GM12891 (cell line): ENCODE measurements at regions not wholly inside any gene's neighbourhood (a gene's known extent, or its start where the extent isn't known, plus 50 kb on each side); places are given as distances from the start of the nearest gene placed in this dataset.

Experiments used
- DNase-seq: peaks from one replicate; pipeline ENCODE4 v3.0.0; 2011; ENCODE audit warnings: low spot score; ENCODE audit not compliant: insufficient read length
- FAIRE-seq: peaks from 2 replicates; lab custom pipeline; 2011; peaks lifted over from hg19 to GRCh38; lab: Jason Lieb, UNC
- PAX5 ChIP-seq: IDR thresholded peaks from 2 replicates; pipeline ENCODE4 v1.6.1; 2011; ENCODE audit warnings: low read length, moderate library complexity, mild to moderate bottlenecking; ENCODE audit not compliant: insufficient read depth, severe bottlenecking
- POLR2A ChIP-seq: IDR thresholded peaks from 2 replicates; pipeline ENCODE4 v1.6.1; 2011; ENCODE audit warnings: low read depth, low read length, control low read depth
- POLR2AphosphoS5 ChIP-seq: IDR thresholded peaks from 2 replicates; pipeline ENCODE4 v1.6.1; 2011; ENCODE audit warnings: low read depth, low read length, control low read depth
- POU2F2 ChIP-seq: IDR thresholded peaks from 2 replicates; pipeline ENCODE4 v1.6.1; 2011; ENCODE audit warnings: low read depth, mild to moderate bottlenecking, control low read depth, low read length, moderate library complexity
- SPI1 ChIP-seq: IDR thresholded peaks from 2 replicates; pipeline ENCODE4 v1.6.1; 2011; ENCODE audit warnings: low read depth, low read length, control low read depth
- TAF1 ChIP-seq: IDR thresholded peaks from 2 replicates; pipeline ENCODE4 v1.6.1; 2011; ENCODE audit warnings: low read depth, low read length, control low read depth

GRCh38 chr7:11950281-11950680, 118.3 kb upstream of the THSD7A start:
- TF ChIP-seq SPI1 (no peak), POLR2AphosphoS5 (no peak), POU2F2 (no peak), PAX5 (no peak), TAF1 (no peak), POLR2A (no peak)
- no peak for DNase-seq
- no peak for FAIRE-seq

DNA sequence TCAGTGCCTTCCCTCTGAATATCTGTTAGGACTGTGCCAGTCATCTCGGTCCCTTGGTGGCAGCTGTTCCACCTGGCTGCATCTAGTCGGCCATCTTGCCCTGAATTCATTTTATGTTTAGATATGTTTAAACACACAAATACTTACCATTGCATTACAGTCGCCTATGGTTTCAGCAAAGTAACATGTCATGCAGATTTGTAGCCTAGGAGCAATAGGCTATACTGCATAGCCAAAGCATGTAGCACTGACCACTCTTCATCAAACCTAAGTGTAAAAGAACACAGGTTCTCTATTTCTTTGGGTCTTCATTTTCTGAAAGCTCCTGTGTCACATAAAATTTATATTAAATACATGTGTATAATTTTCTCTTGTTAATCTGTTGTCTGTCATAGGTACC, 118.9 kb upstream of the THSD7A start:
- FAIRE-seq (no peak), DNase-seq (no peak)
- TF ChIP-seq POLR2A (no peak), TAF1 (no peak), SPI1 (no peak), POLR2AphosphoS5 (no peak), PAX5 (no peak), POU2F2 (no peak)

DNA sequence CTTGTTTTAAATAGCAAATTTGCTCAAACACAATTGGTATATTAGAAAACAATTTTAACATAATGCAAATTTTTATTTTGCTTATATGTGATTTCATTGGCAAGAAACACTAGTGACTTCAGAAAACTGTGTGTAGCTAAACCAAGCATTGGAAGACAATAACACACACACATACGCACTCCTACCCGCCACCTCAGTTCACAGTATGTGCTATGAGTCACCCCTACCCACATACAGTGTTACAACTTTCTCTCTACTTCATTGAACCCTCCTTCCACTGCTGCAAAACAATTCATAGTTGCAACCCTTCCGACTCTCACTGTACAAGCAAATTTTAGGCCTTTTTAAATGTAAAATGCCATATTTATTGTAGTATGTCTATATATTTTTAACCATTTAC, 119.9 kb upstream of the THSD7A start:
- TF ChIP-seq SPI1 (no peak), POLR2AphosphoS5 (no peak), TAF1 (no peak), POLR2A (no peak)
- DNase-seq (no peak), FAIRE-seq (no peak)

DNA sequence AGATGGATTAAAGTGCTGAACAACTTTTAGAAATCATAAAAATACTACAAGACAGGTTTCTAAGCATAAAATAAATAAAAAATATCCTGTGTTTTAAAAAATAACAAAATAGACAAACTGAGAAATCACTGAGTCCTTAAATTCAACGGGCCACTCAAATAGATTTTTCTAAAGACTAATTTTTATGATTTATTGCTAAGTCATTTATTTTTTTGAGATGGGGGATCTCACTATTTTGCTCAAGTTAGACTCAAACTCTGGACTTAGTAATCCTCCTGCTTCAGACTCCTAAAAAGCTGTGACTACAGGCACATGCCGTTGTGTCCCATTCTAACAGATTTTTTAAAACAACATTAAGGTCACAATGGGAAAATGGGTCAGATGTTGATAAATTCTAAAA, 121.0 kb upstream of the THSD7A start:
- TF ChIP-seq PAX5 (no peak), SPI1 (no peak), POLR2A (no peak), POLR2AphosphoS5 (no peak), TAF1 (no peak), POU2F2 (no peak)
- FAIRE-seq: no peak
- no peak for DNase-seq

DNA sequence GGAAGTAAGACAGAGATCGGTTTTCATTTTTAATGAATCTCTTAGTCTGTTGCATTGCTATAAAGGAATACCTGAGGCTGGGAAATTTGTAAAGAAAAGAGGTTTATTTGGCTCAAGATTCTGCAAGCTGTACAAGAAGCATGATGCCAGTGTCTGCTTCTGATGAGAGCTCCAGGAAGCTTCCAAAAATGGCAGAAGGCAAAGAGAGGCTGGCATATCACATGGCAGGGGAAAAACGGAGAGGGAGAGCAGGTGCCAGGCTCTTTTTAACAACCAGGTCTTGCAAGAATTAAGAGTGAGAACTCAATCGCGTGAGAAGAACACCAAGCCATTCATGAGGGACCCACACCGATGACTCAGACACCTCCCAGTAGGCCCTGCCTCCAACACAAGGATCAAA, 125.0 kb upstream of the THSD7A start:
- DNase-seq (no peak), FAIRE-seq (no peak)
- TF ChIP-seq PAX5: no peak
- TF ChIP-seq POLR2AphosphoS5: no peak
- no peak for TF ChIP-seq TAF1
- no peak for TF ChIP-seq SPI1
- no peak for TF ChIP-seq POLR2A
- TF ChIP-seq POU2F2: no peak

- TF ChIP-seq POU2F2 (no peak), POLR2A (no peak), POLR2AphosphoS5 (no peak), PAX5 (no peak), SPI1 (no peak), TAF1 (no peak)
- DNase-seq: no peak
- no peak for FAIRE-seq
Measured at GRCh38 chr7:11957956-11958355, 126.0 kb upstream of the THSD7A start.

DNA sequence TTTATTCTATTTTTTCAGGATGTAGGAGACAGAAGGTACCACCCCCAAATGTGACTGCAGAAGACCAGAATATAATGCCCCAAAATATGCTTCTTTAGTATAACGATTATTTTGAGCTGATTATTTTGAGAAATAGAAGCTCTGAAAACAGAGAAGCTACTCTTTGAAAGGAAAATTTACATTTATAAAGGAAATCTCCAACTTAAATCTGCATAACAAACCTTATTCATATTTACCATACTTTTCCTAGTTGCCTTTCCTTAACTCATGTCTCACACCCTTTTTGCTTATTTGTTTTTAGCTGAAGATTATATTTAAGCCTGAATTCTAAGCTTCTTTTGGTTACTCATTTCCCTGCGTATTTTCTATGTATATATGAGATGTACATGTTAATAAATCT, 127.1 kb upstream of the THSD7A start:
- no peak for DNase-seq
- no peak for TF ChIP-seq POU2F2
- TF ChIP-seq TAF1: no peak
- TF ChIP-seq SPI1: no peak
- no peak for TF ChIP-seq PAX5
- no peak for TF ChIP-seq POLR2AphosphoS5
- no peak for TF ChIP-seq POLR2A
- no peak for FAIRE-seq

- FAIRE-seq: no peak
- no peak for DNase-seq
- TF ChIP-seq POU2F2 (no peak), POLR2A (no peak), PAX5 (no peak)
Measured at GRCh38 chr7:11960621-11961020, 128.6 kb upstream of the THSD7A start.

GRCh38 chr7:11969643-11970042, 137.6 kb upstream of the THSD7A start:
- TF ChIP-seq TAF1 (no peak), POLR2AphosphoS5 (no peak), SPI1 (no peak), POU2F2 (no peak), PAX5 (no peak), POLR2A (no peak)
- no peak for DNase-seq

GRCh38 chr7:11970132-11970531, 138.1 kb upstream of the THSD7A start:
- FAIRE-seq (no peak), DNase-seq (no peak)
- TF ChIP-seq POLR2A: no peak
- no peak for TF ChIP-seq POLR2AphosphoS5
- TF ChIP-seq TAF1: no peak
- no peak for TF ChIP-seq POU2F2
- no peak for TF ChIP-seq SPI1
- no peak for TF ChIP-seq PAX5

More at GRCh38 chr7:11969643-11970042, 137.6 kb upstream of the THSD7A start:
- FAIRE-seq: no peak

GRCh38 chr7:11985376-11985775, 153.4 kb upstream of the THSD7A start:
- TF ChIP-seq TAF1: no peak
- no peak for TF ChIP-seq SPI1
- TF ChIP-seq PAX5: no peak
- TF ChIP-seq POU2F2: no peak
- no peak for TF ChIP-seq POLR2A
- TF ChIP-seq POLR2AphosphoS5: no peak
- DNase-seq: no peak
- FAIRE-seq: no peak
